Hypothalamus (tissue), 51 donors: ENCODE measurements at regions not wholly inside any gene's neighbourhood (a gene's known extent, or its start where the extent isn't known, plus 50 kb on each side); places are given as distances from the start of the nearest gene placed in this dataset.
"Not testable (repeated sequence)": the region's sequence is repeated elsewhere in the genome, so short reads cannot be mapped to it uniquely, and the experiment has no call there.

ENCODE experiments used
- DNase-seq, 51 donors: peaks; one replicate each; lab custom pipeline; 2025; lab: John Stamatoyannopoulos, UW

DNA sequence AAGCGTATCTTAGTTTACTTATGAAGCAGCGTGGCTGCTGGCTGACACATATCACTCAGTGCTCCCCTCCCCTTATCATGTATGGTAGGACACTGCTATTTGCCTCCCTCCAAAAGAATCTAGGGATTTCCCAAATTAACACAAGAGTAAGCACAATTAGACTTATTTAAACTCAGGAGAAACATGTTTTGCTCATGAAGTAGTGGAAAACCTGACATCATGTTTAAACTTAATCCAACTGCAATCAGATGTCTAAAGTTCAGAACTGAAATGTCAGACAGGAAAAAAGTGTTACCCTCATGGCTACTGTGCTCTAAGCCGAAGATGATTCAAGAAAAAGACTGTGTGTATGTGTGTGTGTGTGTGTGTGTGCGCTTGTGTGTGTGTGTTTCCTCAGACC, 324.1 kb upstream of the TNC start:
- no peak for DNase-seq

DNA sequence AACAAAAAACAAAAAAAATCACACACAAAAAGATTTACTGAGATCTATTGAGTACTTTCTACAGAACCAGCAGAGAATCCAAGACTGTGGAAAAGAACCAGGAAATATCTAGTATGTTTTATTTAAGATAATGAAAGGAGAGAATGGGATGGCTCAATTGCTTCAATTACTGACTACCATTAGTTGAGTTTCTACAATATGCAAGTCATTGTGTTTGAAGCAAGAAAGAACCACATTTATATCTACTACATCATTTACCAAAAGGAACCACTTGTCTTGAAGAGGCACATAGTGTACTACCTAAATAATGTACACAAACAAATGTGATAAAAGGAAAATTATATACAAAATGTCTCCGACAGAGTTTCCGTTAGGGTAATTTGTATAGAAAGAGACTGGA, 325.9 kb upstream of the TNC start:
- DNase-seq = no peak

DNA sequence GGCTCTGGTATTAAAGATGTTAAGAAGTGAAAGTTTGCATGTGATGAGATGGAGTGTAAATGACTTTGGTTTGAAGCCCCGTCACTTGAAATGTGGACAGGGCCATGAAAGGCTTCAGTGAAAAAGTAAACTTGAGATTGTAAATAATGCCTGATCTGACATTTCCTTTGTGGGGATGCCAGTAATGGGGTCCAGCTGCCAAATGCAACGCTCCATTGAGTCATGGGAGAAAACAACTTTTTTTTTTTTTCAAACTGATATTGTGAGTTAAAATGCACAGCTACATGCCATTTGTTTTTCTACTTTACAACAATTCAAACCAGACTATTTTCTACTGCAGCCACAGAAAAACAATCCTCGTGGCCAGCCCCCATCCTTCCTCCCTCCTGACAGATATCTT, 327.0 kb upstream of the TNC start:
- no peak for DNase-seq

DNA sequence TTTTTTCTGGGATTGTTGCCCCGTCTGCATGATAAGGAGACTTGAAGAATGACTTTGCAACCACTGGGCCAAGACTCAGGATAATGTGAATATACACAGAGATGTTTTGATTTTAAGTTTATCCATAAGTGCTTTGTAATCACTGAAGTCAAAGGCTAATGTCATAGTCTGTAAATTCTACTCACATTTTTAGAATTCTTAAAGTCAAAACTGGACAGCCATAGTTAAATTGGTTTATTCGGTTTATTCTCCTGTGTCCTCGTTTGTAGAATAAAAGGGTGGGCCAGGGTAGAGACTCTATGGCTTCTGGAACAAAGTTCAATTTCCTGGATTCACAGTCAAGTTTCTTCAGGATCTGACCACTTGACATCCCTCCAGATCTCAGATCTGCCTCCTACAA, 327.7 kb upstream of the TNC start:
- no peak for DNase-seq

DNA sequence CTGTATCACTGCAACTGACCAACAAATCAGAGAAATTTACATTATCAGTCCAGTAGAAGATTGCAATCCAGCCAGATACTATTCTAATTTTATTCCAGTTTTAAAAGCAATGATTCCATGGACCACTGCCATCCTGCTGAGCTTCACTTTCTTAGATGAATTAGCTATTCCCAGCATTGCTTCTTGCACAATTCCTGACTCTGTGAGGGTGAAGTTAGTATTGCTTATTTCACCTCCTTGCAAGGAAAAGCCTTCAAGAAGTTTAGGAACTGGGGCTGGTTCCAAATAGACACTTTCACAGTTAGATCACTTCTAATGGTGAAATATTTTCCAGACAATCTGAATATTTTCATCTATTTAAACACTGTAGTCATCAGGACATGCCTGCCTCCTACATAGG, 338.6 kb upstream of the TNC start:
- no peak for DNase-seq

DNA sequence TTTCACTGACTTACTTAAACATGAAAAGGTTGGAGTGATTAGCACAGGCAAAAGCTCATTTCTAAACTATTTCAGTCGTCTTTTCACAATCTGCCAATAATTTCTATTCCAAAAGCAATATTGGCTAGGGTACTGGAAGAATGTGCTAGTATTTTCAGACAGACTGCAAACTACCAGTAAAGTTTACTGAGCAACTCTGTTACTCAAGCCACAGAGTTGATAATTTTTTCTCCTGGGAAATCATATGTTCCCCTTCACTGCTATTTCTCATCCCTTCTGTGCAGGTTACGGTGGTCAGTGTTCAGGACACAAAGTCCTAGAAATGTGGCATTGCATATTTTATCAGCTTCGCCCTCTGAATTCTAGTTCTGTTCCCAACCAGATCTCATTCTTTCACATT, 343.3 kb upstream of the TNC start:
- no peak for DNase-seq

DNA sequence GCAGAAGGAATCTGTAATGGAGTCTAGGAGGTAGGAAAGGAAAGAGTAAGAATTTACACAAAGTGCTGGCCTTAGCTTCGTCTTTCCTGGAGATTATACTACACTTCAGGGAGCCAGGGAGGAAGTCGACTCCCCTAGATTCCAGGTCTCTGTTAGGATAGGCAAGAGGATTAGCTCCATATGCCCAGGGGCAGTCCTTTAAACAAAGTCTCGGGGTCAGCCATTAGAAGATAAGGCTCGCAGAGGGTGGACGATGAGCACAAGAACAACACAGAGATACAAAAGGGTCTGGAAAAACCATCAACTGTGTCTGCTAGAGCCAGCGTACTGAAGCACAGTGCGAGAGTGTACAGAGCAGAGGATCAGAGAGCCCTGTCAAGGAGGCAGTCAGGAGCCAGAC, 344.7 kb upstream of the TNC start:
- no peak for DNase-seq

DNA sequence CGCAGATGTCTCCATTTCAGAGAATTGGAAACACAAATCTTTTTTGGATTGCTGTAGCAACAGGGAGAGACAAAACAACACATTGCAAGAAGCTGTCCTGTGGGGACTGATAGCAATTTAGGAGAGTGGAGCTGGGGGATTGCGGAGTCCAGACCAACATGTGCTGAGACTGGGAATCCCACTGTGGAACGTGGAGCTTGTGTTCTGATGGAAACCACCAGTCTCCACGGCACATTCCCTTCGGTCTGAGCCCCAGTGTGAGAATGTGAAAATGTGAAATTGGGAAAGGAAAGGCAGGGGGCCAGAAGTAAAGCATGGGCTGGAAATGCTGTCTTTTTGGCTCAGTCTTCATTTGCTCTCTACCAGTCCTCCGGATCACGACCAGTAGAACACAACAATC, 348.8 kb upstream of the TNC start:
- no peak for DNase-seq

DNA sequence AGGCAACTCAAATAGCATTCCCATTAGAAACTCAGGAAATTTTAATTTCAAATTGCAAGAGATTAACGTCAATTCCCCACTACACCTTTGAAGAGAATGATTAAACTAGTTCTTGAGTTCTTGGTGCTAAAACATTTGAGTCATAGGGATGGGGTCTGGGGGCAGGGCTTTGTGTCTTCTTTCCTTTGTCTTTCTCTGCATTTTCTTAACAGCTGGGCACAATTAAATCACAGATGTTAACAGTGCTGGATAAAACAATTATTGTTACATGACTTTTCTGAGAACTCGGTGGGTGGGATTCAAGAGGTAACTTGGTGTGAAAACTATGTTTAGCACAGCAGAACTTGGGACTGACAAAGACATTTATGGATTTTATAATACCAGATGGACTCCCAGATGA, 351.9 kb upstream of the TNC start:
- DNase-seq = no peak

DNA sequence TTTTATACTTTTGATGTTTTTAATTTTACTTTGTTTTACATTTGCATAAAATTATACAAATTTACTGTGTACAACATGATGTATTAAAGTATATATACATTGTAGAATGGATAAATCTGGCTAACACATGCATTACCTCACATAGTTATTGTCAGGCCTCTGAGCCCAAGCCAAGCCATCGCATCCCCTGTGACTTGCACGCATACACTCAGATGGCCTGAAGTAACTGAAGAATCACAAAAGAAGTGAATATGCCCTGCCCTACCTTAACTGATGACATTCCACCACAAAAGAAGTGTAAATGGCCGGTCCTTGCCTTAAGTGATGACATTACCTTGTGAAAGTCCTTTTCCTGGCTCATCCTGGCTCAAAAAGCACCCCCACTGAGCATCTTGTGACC, 355.1 kb upstream of the TNC start:
- DNase-seq = not testable (repeated sequence)

DNA sequence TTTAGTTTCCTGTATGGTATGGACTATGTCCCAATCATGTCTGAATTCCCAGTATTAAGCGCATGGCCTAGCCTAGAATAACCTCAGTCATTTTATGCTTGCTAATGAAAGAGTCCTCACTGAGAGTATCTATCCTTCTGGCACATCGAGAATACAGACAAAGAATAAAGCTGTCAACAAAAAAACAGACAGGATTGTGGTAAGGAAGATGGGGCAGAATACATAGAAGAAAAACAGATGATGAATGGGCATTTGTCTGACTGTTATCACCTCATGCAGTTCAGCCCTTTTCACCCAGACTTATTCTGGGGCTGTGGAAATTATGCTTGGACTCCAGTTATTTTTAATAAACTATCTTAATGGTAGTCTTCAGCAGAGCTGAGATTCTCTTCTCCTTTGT, 363.8 kb upstream of the TNC start:
- no peak for DNase-seq

DNA sequence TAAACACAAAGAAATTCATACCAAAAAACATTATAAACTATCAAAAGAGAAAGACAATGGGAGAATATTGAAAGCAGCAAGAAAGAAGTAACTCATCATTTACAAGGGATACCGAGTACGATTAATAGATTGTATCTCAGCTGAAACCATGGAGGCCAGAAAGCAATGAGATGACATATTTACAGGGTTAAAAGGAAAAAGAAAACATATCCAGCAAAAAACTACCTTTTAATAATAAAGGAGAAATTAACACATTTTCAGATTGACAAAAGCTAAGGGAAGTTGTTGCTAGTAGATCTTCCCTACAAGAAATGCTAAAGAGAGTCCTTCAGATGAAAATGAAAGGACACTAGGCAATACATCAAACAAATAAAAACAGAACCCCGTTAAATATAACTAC, 364.8 kb upstream of the TNC start:
- no peak for DNase-seq

DNA sequence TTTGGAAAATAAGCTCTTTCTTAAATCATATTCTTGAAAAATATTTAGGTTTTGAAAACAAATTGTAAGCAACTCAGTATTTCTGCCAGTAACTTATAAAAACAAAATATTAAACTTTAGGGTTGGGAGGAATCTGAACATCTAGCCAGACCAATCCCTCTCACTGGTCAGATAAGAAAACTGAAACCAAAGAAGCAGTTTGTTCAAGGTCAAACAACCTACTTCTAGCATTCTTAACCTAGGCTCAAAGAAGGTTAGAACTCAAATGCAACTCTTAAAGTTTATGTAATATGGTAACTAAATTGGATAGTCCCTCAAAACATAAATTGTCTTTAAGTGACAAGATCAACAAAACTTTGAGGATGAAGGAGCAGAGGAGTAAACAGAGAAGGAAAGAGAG, 374.9 kb upstream of the TNC start:
- no peak for DNase-seq

DNA sequence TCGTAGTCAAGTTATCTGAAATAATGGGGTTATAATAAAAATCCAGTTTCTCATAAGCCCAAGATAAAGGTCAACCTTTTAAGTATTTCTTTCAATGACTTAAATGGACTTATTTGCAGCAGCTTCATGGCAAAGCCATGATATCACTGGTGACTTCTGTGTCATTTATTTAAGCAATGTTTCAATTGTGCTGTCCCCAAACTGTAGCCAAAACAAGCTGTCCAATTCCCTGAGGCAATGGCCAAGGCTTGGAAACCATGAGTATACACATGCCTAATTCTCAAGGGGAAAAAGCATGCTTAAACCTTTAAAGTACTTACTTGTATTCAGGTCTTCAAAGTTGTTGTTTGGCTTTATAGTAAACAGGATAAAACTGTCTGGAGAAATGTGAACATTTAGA, 376.4 kb upstream of the TNC start:
- no peak for DNase-seq

DNA sequence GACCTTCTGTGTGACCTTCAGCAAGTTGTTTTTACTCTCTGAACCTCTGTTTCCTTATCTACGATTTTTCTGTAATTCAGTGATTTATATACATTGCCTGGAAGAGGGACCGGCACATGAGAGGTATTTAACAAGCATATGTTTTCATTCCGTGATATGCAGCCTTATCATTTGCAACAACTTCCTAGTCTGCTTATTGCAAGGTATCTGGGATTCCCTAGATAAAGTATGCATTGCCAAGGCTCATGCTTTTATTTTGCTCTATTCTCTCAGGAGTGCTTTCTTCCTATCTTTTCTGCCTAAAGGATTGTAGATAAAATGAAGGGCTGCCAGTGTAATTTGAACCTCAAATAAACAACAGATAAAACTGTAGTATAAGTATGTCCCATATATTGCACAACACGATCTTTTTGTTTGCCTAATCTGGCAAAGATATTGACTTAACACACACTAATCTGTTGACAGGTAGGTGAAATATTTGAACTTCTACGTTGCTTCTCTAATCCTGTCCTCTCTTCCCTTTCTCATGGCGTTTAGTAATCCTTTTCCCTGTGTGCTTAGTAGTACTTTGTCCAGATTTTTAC, 377.2 kb upstream of the TNC start:
- no peak for DNase-seq

DNA sequence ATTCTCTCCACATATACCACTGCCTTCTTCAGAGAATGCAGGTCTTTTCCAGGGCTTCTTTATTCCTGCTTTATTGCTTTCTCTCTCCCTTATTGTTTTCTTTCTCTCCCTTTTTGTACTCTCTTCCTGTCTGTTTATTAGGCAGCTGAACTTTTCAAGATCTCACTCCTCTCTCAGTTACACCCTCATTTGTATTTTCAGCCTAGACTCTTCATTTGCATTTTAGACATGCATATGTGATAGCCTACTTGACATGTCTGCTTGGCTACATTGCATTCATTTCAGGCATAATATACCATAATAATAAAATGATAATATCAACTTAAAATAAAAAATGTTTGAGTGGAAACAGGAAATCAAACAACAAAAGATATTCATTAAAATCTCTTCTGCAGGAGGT, 377.9 kb upstream of the TNC start:
- no peak for DNase-seq

DNA sequence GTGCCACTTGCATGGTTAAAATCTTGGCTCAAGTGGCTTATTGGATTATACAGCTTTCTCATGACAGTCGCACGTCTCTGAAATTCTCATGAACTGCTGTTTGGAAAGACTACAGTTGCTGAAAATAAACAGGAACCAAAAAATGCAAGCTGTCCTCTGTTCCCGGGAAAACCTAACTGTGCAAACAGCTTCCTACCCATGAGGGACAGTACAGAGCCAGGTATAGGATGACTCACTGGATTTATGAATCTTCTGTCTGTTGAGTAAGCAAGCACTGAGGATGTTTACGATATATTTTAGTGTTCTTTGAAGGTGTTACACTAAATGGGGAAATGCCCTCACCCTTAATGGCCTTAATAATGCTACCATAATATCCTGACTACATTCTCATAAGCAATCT, 380.3 kb upstream of the TNC start:
- no peak for DNase-seq

DNA sequence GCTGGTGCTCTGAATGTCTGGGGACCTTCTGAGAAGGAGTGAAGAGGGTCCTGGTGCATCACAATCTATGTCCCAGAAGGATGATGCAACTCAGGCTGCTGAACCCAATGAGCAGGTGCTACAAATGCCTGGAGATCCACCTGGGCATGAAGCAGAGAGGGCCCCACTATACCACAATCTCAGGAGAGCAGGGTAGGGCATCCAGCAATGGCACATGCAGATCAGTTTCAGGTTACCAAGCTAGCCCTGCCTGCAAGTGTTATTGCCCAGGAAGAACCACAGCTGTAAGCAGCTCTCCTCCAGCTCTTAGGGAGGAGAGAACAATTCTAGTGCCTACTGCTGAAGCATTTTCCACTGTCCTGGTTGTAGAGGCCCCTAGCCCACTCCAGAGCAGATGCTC, 389.2 kb upstream of the TNC start:
- DNase-seq = no peak

DNA sequence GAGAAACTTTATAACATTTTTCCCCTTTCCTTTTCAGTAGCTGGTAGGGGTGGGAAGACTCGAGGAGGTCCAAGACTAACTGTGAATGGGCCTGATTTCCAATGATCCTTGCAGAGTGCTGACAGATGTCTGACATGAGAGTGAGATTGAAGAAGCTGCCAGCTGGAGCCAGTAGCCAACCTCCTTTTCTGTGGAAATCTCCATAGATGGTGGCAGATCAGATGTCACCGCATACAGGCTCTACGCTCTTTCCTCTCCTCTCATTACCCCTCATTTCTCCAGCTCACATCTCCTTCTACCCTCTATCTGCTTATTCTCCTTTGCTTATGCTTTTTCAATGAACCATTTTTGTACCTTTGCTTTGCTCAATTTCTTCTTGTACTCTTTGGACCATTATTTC, 395.2 kb upstream of the TNC start:
- no peak for DNase-seq

DNA sequence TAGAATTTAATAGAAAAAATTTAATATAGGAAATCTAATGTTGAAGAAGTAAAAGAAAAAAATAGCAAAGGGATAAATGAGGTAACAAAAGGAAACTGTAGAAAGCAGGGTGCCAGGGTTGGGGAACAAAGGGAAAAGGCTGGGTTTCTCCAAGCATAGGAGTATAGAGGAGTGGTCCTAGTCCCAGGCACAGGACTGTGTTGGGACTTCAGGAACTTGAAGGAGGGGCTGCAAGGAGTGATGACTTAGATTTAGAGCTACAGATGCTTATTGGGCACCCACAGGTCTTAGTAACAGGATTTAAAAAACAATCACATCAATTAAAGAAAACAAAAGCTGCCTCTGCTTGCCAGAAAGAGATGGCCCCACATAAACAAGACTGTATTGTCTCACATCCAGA, 396.5 kb upstream of the TNC start:
- DNase-seq = no peak

DNA sequence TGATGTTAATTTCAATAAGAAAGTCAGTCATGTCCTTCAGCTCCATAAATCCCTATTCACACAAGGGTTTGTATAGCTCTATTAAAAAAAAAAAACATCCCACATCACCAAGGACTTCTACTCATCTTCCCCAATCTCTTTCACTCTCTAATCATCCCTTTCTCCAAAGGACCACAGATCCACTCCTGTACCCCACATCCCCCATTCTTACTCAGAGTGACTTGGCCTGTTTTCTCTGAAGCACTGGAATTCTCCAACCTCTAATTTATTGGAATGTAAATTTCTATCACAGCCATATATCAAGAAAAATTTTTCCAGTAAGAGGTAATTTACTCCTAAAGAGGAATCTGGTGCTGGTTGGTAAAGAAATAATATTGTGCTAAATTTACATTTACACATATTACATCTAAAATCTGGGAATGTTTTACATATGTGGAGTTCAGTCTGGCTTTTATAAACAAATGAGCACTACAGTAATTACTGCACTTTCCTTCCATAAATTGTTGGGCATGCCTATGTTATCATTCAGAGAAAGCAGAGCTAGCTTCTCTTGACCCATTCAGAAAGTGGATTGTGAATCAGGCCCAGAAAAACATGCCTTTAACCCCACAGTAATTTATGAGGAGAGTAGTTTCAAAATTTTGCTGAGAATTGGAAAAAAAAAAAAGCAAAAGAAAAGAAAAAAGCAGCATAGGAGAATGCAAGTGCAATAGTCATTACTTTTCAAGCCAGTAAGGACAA, 399.5 kb upstream of the TNC start:
- DNase-seq = no peak

DNA sequence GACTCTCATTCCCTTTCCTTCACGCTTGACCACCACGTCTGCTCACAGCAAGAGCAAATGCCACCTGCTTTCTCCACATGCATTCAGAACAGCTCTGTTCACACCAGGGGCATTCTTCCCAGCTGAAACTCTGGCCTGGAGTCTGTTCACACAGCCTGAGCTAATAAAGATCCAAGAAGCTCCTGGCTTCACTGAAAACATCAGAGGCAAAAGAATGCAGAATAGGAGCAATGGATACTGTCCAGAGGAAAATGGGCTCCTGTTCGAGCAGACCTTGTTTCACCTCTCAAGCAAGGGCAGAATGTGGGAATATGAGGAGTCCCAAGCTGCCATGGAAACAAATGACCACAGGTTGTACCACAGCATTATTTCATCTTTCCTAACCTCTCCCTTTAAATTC, 402.7 kb upstream of the TNC start:
- DNase-seq = peak in 10 of 51 donors; percentile 10 to 50 (median 15)

DNA sequence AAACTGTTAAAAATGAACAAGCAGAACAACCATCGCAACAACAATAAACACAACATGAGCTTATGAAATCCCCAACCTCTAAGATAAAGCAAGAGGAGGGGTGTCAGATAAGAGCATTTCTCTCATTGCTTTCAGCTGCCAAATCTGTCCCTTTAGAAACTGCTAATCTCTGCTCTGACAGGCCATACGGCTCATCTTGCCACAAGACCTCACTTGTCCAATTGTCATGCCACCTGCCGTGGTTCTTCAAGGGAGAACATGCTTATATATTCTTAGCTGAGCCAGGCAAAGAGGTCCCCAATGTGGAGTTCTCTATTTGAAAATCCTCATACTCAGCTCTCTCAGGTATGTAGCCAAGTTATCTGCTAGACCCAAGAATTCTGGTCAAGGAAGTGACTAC, 405.0 kb upstream of the TNC start:
- no peak for DNase-seq
